GM19438 (cell line): ENCODE measurements at regions not wholly inside any gene's neighbourhood (a gene's known extent, or its start where the extent isn't known, plus 50 kb on each side); places are given as distances from the start of the nearest gene placed in this dataset.

Experiments
- ATAC-seq: cut with Tn5 transposase; IDR thresholded peaks from one replicate; pipeline ENCODE4 v1.9.1; 2021; ENCODE audit warnings: low read depth; ENCODE audit not compliant: unreplicated experiment

DNA sequence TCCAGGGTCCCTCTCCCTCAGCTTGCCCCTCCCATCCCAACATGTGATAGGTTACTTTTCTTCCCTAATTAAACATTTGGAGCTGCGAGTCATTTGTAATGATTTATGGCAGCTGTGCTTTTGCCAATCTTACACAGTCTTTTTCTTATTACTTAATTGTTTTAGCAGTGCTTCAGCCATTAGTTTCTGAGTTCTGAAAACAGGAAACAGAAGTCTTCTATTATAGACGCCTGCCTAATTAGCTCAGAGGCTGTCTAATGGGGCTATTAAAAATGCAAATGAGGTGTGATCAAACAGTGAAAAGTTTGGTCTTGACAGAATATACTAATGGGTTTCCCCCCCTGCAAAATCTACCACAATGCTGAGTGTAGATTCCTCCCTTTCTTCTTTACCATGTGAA lies 388.3 kb upstream of the CELF4 start:
- ATAC-seq: no peak

DNA sequence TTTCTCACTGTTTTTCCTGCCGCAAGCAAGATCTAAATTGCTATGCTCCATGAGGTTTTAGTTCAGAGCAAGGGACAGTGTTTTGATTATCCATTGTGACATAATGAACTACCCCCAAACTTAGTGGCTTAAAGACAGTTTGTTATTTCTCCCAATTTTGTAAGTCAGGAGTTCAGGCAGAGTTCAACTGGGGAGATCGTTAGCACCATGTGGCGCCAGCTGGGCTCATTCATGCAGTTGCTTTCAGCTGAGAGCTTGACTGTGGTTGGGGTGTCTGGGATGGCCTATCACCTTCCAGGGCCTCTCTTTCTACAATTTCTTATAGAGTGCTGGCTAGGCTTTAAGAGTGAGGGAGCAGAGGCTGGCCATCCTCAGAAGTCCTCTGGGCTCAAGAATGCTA lies 382.9 kb upstream of the CELF4 start:
- ATAC-seq: no peak

GRCh38 chr18:37946324-37946723 lies 380.7 kb upstream of the CELF4 start:
- ATAC-seq: no peak

- ATAC-seq: no peak
Observed at GRCh38 chr18:37944700-37945270, 379.2 kb upstream of the CELF4 start.

DNA sequence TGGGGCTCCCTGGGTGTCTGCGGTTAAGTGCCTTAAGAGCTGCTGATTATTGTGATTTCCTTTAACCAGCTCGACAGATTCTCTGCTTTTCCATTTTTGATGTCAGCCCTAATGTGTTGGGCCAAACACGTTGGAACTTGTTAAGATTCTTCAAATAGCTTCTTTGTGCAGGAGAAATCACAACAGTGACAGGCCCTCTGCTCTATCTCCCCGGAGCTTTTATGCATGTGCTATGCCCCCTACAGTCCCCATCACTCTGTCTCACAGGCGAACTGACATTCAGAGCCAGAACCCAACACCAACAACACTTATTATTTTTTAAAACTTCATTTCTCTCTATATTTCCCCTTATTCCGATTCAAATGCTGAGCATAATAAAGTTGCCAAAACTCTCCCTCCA lies 371.7 kb upstream of the CELF4 start:
- no peak for ATAC-seq

DNA sequence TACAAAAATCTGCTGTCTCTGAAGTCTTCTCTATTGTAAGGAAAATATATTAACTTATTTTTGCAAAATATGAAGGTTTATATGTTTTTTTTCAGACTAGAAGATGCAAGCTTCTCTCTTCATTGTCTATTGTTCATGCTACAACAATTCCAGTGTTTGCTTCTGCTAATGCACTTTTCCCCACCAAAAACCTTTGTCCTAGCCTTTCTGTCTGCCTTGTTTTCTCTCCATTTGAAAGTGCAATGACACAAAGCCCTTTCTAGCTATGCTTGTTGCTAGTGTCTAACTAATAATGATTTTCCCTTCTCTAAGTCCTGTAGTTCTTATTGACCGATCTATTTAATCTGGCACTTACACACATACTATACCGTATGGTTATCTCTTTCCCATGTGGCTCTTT lies 369.5 kb upstream of the CELF4 start:
- ATAC-seq: no peak

GRCh38 chr18:37930640-37931039 lies 365.0 kb upstream of the CELF4 start:
- no peak for ATAC-seq

GRCh38 chr18:37922162-37922561 lies 356.6 kb upstream of the CELF4 start:
- ATAC-seq: no peak

DNA sequence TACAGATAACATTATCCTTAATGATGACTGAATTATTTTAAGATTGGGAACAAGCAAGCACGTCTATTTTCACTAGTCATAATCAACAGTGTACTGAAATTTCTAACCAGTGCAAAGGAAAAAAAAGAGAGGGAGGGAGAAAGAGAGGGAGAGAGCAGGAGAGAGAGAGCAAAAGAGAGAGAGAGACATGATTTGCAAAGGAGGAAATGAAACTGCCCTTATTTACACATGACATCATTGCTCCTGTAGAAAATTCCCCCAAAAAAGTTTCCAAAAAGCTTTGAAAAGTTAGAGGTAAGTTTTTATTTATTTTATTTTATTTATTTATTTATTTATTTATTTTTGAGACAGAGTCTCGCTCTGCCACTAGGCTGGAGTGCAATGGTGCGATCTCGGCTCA lies 355.3 kb upstream of the CELF4 start:
- no peak for ATAC-seq

GRCh38 chr18:37913051-37913450 lies 347.5 kb upstream of the CELF4 start:
- ATAC-seq: no peak

DNA sequence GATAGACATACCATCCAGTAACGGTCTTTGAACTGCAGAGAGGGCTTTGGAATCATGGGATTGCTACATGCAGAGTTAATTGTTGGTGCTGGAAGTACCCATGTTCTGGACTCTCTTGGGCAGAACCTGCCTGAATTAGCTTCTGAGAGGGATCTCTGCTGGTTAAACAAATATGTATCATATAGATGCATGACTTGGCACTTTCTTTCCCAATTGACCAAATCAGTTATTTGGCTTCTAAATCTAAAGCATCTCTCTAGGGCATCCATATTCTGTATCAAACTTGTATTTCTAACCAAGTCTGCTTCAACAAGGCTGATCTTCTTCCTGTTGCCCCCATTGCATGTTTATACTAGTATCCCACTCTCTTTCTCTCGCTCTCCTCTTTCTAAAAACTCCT lies 336.7 kb upstream of the CELF4 start:
- ATAC-seq: no peak

DNA sequence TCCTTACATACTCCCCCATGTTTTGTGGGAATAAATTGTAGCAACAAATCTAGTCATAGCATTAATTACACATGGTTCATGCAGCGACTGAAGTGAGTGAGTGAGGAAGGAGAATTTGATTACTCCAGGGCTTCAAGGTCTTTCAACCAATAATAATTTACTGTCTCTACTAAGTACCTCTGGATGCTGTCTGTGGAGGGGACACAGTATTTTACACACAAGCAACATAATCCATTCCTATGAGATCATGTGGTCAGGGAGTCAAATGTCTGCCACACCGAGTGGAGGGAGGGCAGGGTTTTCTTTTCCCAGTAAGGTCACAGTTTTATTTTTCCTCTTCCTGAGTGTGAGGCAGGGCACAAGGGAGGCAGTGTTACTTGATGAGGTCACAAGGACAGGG lies 334.7 kb upstream of the CELF4 start:
- ATAC-seq: no peak

DNA sequence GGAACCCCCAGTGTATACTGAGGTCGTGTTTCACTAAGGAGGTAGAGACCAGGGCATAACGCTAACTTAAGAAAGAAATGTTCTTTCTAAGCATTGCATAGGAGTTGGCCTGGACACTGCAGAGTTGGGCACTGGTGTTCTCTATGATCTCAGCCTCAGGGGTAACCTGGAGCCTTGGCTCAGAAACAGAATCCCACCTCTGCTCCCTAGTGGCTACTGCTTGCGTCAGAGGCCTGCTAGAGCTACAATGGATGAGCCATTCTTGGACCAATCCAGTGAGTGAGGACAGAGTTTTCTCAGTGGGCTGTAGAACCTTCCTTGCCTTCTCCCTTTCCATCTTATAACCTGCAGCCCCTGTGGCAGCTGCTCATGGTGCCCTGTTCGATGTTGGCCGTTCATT lies 324.4 kb upstream of the CELF4 start:
- no peak for ATAC-seq

DNA sequence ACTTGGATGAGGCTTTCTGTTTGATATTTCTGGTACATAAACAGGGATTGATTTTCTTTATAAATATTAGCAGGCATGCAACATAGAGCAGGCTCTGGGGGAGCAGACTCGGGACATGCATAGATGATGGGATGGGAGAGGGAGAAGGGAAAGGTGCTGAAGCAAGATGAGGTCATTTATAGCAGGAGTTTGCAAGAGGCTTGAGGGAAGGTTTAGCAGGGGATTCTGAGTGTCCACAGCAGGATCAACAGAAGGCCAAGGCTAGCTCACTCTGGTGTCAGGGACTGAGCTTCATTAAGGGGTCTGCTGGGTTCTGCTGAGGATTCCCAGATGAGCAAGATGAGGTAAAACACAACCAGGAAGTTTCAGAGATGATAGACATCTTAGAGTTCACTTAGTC lies 309.1 kb upstream of the CELF4 start:
- ATAC-seq: no peak

DNA sequence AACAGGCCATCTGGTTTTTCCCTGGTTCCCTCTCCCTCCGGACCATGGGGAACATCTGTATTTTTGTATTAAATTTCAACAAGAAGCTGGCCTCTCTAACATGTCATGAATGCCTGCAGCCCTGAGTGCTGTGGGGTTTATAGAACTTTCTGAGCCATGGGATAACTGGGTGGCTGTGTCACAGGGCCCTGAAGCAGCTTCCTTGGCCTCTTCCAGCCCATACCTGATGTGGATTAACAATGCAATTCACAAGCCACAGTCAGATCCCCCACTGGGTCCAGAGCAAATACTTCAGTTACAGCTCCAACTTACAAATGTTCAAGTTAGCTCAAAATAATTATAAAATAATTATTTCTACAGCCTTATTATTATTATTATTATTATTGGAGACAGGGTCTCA lies 307.8 kb upstream of the CELF4 start:
- ATAC-seq: no peak

GRCh38 chr18:37872562-37872961 lies 307.0 kb upstream of the CELF4 start:
- ATAC-seq: no peak

DNA sequence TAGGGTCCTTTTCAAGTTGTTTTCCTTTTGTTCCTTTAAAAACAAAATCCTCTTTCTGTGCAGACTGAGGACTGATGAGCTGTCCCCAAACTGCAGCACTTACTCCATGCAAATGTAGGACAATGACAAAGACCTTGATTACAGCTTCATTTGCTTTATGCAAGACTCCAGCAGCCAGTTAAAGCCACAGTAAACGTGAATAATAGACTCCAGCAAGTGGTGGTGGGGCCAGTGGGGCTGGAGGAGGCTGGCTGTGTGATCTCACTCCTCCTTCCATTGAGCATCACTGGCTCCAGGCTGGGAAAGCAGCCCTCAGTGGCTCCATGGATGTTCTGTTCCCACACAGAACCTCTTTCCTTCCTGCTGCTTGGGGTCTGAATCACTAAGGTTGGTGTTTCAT lies 306.0 kb upstream of the CELF4 start:
- no peak for ATAC-seq

DNA sequence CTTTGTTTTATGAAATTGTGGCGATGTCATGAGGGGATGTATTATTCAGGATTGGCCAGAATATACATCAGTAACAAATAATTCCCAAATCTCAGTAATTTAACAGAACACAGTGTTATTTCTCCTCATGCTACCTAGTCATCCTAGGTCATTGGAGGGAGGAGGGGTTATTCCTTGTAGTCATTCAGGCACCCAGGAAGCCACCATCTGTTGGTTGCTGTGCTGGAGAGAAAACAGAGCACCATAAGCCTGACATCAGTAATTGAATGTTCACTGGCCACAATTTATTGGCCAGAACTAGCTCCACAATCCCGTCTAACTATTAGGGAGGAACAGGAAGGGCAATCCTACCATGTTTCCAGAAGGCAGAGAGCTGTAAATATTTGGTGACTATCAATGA lies 303.5 kb upstream of the CELF4 start:
- ATAC-seq: no peak

DNA sequence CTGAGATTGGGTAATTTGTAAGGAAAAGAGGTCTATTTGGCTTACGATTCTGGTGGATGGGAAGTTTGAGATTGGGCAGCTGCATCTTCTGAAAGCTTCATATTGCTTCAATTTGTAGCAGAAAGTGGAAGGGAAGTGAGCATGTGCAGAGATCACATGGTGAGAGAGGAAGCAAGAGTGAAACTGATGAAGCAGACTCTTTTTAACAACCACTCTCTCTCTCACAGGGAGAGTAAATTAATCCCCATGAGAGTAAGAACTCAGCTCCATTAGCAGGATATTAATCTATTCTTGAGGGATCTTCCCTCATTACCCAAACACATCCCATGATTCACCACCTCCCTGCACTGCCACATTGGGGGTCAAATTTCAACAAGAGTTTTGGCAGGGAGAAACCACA lies 298.5 kb upstream of the CELF4 start:
- no peak for ATAC-seq

DNA sequence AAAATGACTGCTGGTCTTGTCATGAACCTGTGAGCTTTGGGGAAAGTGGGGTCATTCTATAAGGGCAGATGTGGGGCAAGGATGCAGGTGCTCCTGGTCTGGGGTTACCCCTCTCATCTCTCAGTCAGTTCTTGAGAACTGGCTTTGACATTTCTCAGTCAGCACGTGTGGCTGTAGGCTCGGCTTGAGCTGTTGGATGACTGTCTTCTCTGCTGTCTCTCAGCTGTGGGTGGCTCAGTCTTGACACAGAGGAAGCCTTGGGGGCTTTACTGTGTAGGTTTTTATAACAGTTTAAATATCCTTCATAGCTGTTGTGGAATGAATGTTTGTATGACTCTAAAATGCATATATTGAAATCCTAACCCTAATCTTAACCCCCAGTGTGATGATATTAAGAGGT lies 296.4 kb upstream of the CELF4 start:
- ATAC-seq: no peak

GRCh38 chr18:37854396-37854795 lies 288.8 kb upstream of the CELF4 start:
- ATAC-seq: no peak

DNA sequence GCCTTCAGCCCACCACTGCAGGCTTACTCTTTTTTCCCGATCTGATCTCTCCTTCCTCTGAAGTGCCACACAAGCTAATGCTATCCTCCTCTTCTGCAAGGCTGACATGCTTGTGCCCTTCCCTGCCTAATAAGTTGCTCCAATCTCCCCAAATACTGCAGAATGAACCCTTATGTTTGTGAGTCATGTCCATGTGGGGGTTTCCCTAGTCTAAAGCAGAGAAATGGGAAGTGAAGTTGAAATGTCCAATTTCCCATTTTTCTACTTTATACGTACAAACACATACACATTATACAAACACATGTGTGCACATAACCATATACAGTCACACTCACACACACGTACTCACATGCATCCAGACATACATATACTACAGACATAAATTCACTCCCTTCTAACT lies 288.1 kb upstream of the CELF4 start:
- ATAC-seq: no peak

- no peak for ATAC-seq
Observed at GRCh38 chr18:37852464-37852863, 286.9 kb upstream of the CELF4 start.
